Keratinocyte (primary cell): ENCODE measurements at regions not wholly inside any gene's neighbourhood (a gene's known extent, or its start where the extent isn't known, plus 50 kb on each side); places are given as distances from the start of the nearest gene placed in this dataset.

Experiments
- EZH2 ChIP-seq: IDR thresholded peaks from one replicate; pipeline ENCODE4 v1.6.1; 2012; ENCODE audit warnings: inconsistent platforms, mild to moderate bottlenecking, low read length, moderate library complexity
- TF ChIP-seq, protein P1 (sequence below), 3 experiments: IDR thresholded peaks in 1 of 3; conservative IDR thresholded peaks in 1 of 3; optimal IDR thresholded peaks in 1 of 3; 2 replicates in 2 of 3; 3 replicates in 1 of 3; pipeline versions ENCODE3 to v1.5.1; 2011; ENCODE audit warnings: low read length in 3 of 3, mild to moderate bottlenecking in 3 of 3, moderate library complexity in 2 of 3, control low read depth in 1 of 3, inconsistent platforms in 1 of 3; ENCODE audit not compliant: insufficient read depth in 2 of 3; ENCODE audit errors: extremely low read depth in 1 of 3

DNA sequence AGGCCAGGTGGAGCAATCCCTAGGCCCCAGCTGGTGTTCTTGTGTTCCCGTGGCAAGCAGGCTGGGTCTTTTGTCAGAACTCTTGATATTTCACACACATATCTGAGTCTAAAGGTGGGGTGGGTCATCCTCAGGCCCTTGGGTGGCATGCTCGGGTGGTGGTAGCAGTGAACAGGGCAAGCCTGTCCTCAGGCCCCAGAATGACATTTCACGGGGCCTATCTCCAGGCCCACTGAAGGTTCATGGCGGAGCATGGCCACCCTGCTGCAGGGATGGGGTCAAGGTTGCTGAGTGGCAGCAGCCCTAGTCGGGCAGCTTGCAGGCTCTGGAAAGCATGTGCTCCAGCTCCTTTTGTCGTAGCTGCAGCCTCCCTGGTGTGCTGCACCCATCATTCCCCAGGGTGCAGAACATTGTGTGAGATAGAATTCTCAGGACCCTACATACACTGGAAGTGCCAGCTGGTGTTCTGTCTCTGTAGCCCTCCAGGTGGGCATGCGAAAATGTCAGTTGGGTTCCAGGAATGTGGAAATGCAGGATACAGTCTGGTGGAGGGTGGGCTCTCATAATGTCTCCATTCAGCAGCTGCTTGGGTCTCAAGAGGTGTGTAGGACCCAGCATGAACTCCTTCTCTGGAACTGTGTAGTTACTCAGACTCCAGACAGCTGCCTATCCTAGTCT, 1571.8 kb downstream of the STIM2 start:
- no peak for TF ChIP-seq EZH2
- TF ChIP-seq, protein P1, sequence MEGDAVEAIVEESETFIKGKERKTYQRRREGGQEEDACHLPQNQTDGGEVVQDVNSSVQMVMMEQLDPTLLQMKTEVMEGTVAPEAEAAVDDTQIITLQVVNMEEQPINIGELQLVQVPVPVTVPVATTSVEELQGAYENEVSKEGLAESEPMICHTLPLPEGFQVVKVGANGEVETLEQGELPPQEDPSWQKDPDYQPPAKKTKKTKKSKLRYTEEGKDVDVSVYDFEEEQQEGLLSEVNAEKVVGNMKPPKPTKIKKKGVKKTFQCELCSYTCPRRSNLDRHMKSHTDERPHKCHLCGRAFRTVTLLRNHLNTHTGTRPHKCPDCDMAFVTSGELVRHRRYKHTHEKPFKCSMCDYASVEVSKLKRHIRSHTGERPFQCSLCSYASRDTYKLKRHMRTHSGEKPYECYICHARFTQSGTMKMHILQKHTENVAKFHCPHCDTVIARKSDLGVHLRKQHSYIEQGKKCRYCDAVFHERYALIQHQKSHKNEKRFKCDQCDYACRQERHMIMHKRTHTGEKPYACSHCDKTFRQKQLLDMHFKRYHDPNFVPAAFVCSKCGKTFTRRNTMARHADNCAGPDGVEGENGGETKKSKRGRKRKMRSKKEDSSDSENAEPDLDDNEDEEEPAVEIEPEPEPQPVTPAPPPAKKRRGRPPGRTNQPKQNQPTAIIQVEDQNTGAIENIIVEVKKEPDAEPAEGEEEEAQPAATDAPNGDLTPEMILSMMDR (optimal IDR thresholded peaks at IDR 0.05 in 1 of 3, IDR thresholded peaks at IDR 0.05 in 1 of 3, conservative IDR thresholded peaks at IDR 0.05 in 1 of 3; ENCODE audit: extremely low read depth in 1 of 3, insufficient read depth in 2 of 3, low read length in 3 of 3), result no peak
